ENCODE measurements at regions not wholly inside any gene's neighbourhood (a gene's known extent, or its start where the extent isn't known, plus 50 kb on each side); places are given as distances from the start of the nearest gene placed in this dataset.

DNA sequence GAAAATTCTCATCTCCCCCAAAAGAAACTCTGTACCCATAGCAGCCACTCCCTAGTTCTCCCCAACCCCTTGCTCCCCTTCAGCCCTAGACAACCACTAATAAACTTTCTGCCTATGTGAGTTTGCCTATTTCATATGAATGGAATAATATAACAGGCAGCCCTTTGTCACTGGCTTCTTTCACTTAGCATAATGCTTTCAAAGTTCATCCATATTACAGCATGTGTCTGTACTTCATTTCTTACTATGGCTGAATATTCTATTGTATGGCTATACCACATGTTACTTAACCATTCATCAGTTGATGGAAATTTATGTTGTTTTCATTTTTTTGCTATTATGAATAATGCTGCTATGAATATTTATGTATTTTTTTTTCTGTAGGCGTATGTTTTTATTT lies 442.9 kb downstream of the SLC4A3 start (continued):
- TF ChIP-seq TAF15 (IDR thresholded peaks at IDR 0.05; ENCODE audit: low read depth, low read length), result no peak

DNA sequence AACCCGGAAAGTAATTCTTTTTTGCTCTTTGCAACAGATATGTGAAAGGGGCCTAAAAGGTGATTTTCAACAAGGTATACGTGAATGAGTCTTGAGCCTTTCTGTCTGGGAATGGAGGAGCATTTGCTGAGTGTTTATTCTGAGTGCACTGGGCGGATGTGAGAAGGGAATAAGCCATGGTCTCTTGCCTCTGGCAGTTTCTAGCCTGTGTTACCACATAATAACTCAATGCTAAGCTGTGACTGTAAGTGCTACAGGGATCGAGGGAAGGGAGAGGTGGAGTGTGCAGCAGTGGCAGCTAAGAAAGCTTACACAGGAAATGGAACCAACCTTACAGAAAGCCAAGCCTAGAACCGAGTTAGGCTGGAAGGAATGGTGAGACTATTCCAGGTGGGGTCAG lies 444.3 kb downstream of the SLC4A3 start:
- Histone ChIP-seq H3K4me2 (ENCODE audit: insufficient read depth, low read length) (no peak overlapping the region), H3K9me1 (ENCODE audit: control insufficient read depth, insufficient read depth, low read length) (no peaks in the 10 kb centered on the region), H4K20me1 (replicated peaks; ENCODE audit: control insufficient read depth, insufficient read depth, low read length) (no peaks in the 10 kb centered on the region), H3K9me3 (replicated peaks; ENCODE audit: control insufficient read depth, insufficient read depth, low read depth, low read length) (no peaks in the 10 kb centered on the region), H3K36me3 (ENCODE audit: control insufficient read depth, insufficient read depth, low read length) (no peaks in the 10 kb centered on the region), H2AFZ (ENCODE audit: low read depth, low read length) (no peak overlapping the region), H3K4me3 (no peak overlapping the region), H3K79me2 (ENCODE audit: control insufficient read depth, insufficient read depth, low read length) (no peaks in the 10 kb centered on the region), H3K27me3 (ENCODE audit: control insufficient read depth in 2 of 2, insufficient read depth in 2 of 2, low read length in 2 of 2) (no peaks in the 10 kb centered on the region), H3K9ac (ENCODE audit: insufficient read depth in 1 of 2, low read depth in 2 of 2, low read length in 2 of 2) (no peak overlapping the region), H3K27ac (ENCODE audit: extremely low read depth, low read depth, low read length) (no peak overlapping the region), H3K4me1 (replicated peaks in 1 of 2; ENCODE audit: control insufficient read depth in 2 of 2, insufficient read depth in 2 of 2, low read length in 2 of 2) (no peaks in the 10 kb centered on the region)
- WGBS (ENCODE audit: insufficient coverage, low coverage, missing lambda C conversion rate), result 0% methylated on average over 5 of the region's 5 CpGs
- ATAC-seq, result no peak
- DNase-seq (ENCODE audit: extremely low read depth in 1 of 4, low spot score in 3 of 4), result no peak
- FAIRE-seq, result no peak
- POLR2A ChIA-PET, result no interaction called here
- BruUV-seq (replicated peaks), result no TSS peak
- in situ Hi-C loops (cut with MboI) (no loop called here), intact Hi-C loops (cut with micrococcal nuclease) (no loop called here)
- TF ChIP-seq YY1 (IDR thresholded peaks at IDR 0.05; ENCODE audit: borderline replicate concordance in 1 of 3, control insufficient read depth in 1 of 3, extremely low read depth in 1 of 3, insufficient read depth in 3 of 3, insufficient read length in 1 of 3, insufficient replicate concordance in 2 of 3, low read depth in 1 of 3, low read length in 2 of 3) (no peak), ZNF239 (CRISPR knock-in tag; IDR thresholded peaks at IDR 0.05) (no peak), MCM2 (IDR thresholded peaks at IDR 0.05; ENCODE audit: low read depth) (no peak), RAD21 (CRISPR knock-in tag; conservative IDR thresholded peaks at IDR 0.05 in 1 of 2, IDR thresholded peaks at IDR 0.05 in 1 of 2) (no peak), TRIM28 (IDR thresholded peaks at IDR 0.05) (no peak), ZNF699 (CRISPR knock-in tag; IDR thresholded peaks at IDR 0.05; ENCODE audit: insufficient replicate concordance) (no peak)
- TF ChIP-seq, protein P1, sequence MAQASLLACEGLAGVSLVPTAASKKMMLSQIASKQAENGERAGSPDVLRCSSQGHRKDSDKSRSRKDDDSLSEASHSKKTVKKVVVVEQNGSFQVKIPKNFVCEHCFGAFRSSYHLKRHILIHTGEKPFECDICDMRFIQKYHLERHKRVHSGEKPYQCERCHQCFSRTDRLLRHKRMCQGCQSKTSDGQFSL (CRISPR knock-in tag; IDR thresholded peaks at IDR 0.05), result no peak
- TF ChIP-seq, protein P1 (tag; IDR thresholded peaks at IDR 0.05), result no peak
- CTCF ChIA-PET (ENCODE audit: low intra/inter-chr PET ratio), result no interaction called here

Data from K562 (cell line).